ENCODE measurements at regions not wholly inside any gene's neighbourhood (a gene's known extent, or its start where the extent isn't known, plus 50 kb on each side); places are given as distances from the start of the nearest gene placed in this dataset.

DNA sequence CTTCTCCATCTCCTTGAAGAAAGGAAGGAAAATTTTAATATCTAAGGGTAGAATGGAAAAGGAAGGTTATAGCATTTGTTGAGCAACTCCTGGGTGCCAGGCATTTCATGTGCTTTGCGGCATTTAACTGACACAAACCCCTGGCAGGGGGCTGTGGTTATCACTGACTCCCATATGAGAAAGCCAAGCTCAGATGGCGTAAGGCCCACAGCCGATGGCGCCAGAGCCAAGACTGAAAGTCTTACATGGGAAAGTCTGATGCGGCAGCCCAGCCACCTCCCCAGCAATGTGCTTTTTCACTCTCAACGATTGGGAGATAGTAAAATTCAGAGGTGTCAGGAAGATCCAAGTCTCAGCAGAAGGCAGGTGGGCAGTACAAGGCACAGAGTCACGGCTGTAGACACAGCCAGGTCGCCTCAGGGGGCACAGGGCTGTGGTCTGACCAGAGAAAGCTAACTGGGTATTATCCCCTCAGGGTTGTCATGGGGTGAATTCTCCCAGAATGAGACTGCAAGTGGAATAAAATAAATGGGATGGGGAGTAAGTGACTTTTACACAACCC is 324.2 kb upstream of the NCKAP5 start:
- POLR2A ChIA-PET = no interaction called here
- H3K4me2 ChIP-seq (ENCODE audit: low read length) = no peak overlapping the region
- intact Hi-C loops (cut with micrococcal nuclease) = no loop called here
- no peak for ATAC-seq
- H3K27me3 ChIP-seq (ENCODE audit: insufficient read depth, low read length) = peaks cover 9% of the 10 kb centered on the region
- H3K79me2 ChIP-seq (ENCODE audit: insufficient read depth, low read length) = no peaks in the 10 kb centered on the region
- CTCF ChIA-PET = no interaction called here
- BruUV-seq (replicated peaks) = no TSS peak
- RAD21 ChIA-PET (ENCODE audit: low non-redundant PET in 1 of 2, low total read pairs in 2 of 2, uncharacterized antibody in 2 of 2, unreplicated experiment in 2 of 2) = no interaction called here
- no peak overlapping the region for H2AFZ ChIP-seq (ENCODE audit: low read depth, low read length, poor library complexity, severe bottlenecking)
- H3K9me2 ChIP-seq (ENCODE audit: insufficient read depth) = no peaks in the 10 kb centered on the region
- no peak for TF ChIP-seq ZFX (IDR thresholded peaks at IDR 0.05)
- TF ChIP-seq, protein P1, sequence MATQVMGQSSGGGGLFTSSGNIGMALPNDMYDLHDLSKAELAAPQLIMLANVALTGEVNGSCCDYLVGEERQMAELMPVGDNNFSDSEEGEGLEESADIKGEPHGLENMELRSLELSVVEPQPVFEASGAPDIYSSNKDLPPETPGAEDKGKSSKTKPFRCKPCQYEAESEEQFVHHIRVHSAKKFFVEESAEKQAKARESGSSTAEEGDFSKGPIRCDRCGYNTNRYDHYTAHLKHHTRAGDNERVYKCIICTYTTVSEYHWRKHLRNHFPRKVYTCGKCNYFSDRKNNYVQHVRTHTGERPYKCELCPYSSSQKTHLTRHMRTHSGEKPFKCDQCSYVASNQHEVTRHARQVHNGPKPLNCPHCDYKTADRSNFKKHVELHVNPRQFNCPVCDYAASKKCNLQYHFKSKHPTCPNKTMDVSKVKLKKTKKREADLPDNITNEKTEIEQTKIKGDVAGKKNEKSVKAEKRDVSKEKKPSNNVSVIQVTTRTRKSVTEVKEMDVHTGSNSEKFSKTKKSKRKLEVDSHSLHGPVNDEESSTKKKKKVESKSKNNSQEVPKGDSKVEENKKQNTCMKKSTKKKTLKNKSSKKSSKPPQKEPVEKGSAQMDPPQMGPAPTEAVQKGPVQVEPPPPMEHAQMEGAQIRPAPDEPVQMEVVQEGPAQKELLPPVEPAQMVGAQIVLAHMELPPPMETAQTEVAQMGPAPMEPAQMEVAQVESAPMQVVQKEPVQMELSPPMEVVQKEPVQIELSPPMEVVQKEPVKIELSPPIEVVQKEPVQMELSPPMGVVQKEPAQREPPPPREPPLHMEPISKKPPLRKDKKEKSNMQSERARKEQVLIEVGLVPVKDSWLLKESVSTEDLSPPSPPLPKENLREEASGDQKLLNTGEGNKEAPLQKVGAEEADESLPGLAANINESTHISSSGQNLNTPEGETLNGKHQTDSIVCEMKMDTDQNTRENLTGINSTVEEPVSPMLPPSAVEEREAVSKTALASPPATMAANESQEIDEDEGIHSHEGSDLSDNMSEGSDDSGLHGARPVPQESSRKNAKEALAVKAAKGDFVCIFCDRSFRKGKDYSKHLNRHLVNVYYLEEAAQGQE (IDR thresholded peaks at IDR 0.05; ENCODE audit: low read depth) = no peak
- no peak for TF ChIP-seq ELF1 (IDR thresholded peaks at IDR 0.05; ENCODE audit: borderline replicate concordance, low read depth)
- no peak for TF ChIP-seq POLR2AphosphoS5 (IDR thresholded peaks at IDR 0.05; ENCODE audit: low read depth, low read length)
- TF ChIP-seq SIN3A (IDR thresholded peaks at IDR 0.05; ENCODE audit: low read depth) = no peak
- no peak for TF ChIP-seq TCF7L2 (IDR thresholded peaks at IDR 0.05; ENCODE audit: borderline replicate concordance, extremely low read depth, insufficient read depth, insufficient read length)
- TF ChIP-seq JUND (IDR thresholded peaks at IDR 0.05) = no peak
- no peak for TF ChIP-seq YY1 (IDR thresholded peaks at IDR 0.05; ENCODE audit: extremely low read depth, insufficient replicate concordance, low read depth, low read length)
- TF ChIP-seq FOSL1 (IDR thresholded peaks at IDR 0.05; ENCODE audit: low read depth) = no peak
- no peak for TF ChIP-seq SRF (IDR thresholded peaks at IDR 0.05; ENCODE audit: low read depth)
- H3K27ac ChIP-seq (ENCODE audit: low read depth, low read length) = no peak overlapping the region
- no peaks in the 10 kb centered on the region for H3K9me3 ChIP-seq (ENCODE audit: control insufficient read depth in 1 of 2, insufficient read depth in 1 of 2, low read depth in 1 of 2, low read length in 2 of 2)
- no peak for DNase-seq (ENCODE audit: low read depth, low spot score)
- no peaks in the 10 kb centered on the region for H3K36me3 ChIP-seq (ENCODE audit: control insufficient read depth in 1 of 2, insufficient read depth in 2 of 2, low read length in 2 of 2)
- no peak overlapping the region for H3K4me3 ChIP-seq (replicated peaks in 1 of 2; ENCODE audit: low read depth in 1 of 2, low read length in 2 of 2)
- H3K4me1 ChIP-seq (ENCODE audit: control insufficient read depth in 1 of 2, insufficient read depth in 2 of 2, low read length in 2 of 2) = no peaks in the 10 kb centered on the region
- no peak overlapping the region for H3K9ac ChIP-seq (ENCODE audit: low read length)
- H4K20me1 ChIP-seq (ENCODE audit: insufficient read depth) = no peaks in the 10 kb centered on the region
